ENCODE measurements at regions not wholly inside any gene's neighbourhood (a gene's known extent, or its start where the extent isn't known, plus 50 kb on each side); places are given as distances from the start of the nearest gene placed in this dataset.
"Not testable (repeated sequence)": the region's sequence is repeated elsewhere in the genome, so short reads cannot be mapped to it uniquely, and the experiment has no call there.

- DNase-seq (ENCODE audit: low spot score): no peak
Measured at GRCh38 chr9:16278326-16278999, 592.0 kb downstream of the BNC2 start.

GRCh38 chr9:16281707-16282106 lies 588.8 kb downstream of the BNC2 start:
- DNase-seq (ENCODE audit: low spot score): no peak

DNA sequence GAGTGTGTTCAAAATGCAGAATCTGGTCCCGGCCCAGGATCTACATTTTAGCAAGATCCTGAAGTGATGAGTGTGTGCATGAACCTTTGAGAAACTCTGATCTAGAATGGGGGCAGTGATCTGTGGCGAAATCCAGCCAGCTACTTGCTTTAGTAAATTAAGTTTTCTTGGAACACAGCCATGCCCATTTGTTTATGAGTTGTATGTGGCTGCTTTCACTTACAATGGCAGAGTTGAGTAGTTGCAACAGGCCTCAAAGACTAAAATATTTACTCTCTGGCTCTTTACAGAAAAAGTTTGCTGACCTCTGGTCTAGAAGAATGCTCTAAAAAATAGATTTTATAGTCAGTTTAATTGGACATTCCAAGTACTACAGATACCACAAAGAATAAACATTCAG lies 588.3 kb downstream of the BNC2 start:
- no peak for DNase-seq (ENCODE audit: low spot score)

- no peak for DNase-seq (ENCODE audit: low spot score)
Measured at GRCh38 chr9:16282718-16283117, 587.8 kb downstream of the BNC2 start.

DNA sequence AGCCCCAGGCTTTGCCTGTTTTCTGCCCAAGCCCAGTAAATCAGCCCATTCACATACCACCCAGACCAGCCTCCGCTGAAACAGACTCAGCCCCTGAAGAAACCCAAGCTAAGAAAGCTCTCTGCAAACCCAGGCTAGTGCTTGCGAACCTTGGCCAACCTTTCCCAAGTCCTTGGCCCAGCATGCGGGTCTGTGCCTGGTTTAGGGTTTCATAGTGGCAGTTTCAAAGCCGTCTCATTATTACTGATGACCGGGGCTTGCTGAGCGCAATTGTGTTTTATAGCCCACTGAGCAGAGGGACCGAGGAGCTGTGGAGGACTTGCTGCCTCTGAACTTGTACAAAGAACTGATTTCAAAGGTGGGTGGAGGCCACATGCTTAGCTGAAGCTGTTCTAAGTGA lies 584.3 kb downstream of the BNC2 start:
- DNase-seq (ENCODE audit: low spot score): no peak

DNA sequence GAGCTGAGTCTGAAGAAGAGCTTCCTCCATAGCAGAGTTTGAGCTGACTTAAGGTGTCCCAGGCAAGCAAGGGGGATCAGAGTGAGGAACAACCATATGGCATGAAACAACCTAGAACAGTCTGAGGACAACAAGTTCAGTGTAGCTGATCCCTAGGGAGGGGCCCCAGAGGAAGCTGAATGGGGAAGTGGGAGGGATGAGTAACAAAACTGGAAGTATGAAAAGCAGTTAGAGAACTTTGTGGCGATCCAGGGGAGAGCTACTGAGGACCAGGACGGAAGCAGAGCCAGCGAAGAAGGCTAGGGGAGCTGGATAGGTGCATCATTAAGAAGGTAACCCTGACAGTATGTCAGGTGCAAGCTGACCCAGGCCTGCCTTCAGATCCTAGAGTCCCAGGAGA lies 580.8 kb downstream of the BNC2 start:
- DNase-seq (ENCODE audit: low spot score): no peak

GRCh38 chr9:16290169-16290568 lies 580.3 kb downstream of the BNC2 start:
- DNase-seq (ENCODE audit: low spot score): no peak

DNA sequence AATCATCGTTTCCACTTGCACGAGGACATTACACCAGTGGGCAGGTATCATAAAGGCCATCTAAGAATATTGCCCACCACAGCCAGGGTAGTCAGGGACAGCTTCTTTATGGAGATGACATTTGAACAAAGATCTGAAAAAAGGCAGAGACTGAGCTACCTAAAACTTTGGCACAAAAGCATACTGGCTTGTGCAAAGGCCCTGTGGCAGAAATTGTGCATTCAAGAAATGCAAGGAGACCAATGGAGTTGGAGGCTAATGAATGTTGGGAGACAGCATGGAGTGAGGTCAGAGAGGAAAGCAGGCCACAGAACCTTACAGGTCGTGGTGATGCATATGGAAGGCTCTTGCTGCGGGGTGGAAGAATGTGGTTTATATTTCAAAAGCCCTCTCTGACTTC lies 578.5 kb downstream of the BNC2 start:
- DNase-seq (ENCODE audit: low spot score): no peak

DNA sequence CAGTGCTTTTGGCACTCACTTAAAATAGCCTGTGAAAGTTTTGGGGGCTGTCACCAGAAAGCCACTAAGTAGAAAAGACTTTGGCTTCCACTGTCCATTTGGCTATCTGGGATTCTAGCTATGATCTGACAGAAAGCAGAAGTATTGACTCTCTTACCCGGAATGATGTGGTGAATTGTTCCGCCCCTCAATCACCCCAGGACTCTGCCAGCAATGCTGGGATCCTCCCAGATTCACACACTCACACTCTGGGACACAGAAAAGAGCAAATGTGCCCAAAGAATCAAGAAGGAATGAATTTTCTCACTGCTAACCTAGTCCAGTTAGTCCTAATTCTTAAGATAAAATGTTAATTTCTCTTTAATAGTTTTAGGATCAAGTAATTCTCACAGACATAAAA lies 576.9 kb downstream of the BNC2 start:
- no peak for DNase-seq (ENCODE audit: low spot score)

DNA sequence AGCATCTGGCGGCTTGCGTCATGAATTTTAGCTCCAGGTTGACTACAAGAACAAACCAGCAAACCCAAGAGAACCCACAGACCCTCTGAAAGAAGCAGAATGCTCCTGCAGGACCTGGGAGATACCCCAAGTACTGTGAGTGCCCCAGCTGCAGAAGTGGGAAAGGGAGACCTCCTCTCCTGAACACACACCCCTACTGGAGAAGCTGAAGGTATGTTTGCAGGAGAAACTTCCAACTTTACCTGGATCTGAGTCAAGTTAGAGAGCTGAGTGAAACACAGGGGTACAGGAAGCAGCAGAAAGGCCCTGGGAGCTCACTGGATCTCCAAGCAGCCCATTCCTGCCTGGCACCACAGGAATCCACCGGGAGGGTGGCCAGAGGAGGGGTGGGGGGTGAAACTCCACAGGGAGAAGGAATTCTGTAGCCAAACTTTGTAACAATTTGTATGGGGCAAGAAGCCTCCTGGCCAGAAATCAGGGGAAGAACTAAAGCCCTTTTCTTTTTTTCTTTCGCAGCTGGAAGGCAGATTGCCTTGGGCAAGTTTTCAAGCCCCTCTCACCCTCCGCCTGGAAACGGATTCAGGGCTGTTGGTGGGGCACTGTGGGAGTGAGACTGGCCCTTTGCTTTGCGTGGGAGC lies 576.2 kb downstream of the BNC2 start:
- DNase-seq (ENCODE audit: low spot score): no peak

- not testable (repeated sequence) for DNase-seq (ENCODE audit: low spot score)
Measured at GRCh38 chr9:16294940-16295339, 575.5 kb downstream of the BNC2 start.

- not testable (repeated sequence) for DNase-seq (ENCODE audit: low spot score)
Measured at GRCh38 chr9:16299368-16299767, 571.1 kb downstream of the BNC2 start.

DNA sequence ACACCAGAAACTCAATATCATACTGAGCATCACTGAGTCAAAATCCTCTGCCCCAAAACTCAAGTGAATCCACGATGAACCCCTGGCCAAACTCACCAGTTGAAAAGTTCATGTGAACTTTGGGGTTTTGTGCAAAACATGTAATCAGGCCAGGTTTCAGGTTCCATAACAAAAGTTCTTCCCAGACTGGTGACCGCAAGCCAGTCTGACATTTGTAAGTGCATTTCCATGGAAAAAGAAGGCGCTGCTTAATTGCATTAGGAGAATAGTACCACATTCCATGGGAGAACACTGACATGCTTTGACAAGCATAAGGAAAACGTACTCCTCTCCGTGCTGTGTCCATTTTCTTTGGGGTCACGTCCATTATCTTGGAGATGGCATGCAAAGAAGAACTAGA lies 567.0 kb downstream of the BNC2 start:
- DNase-seq (ENCODE audit: low spot score): no peak

GRCh38 chr9:16304301-16304700 lies 566.2 kb downstream of the BNC2 start:
- no peak for DNase-seq (ENCODE audit: low spot score)

DNA sequence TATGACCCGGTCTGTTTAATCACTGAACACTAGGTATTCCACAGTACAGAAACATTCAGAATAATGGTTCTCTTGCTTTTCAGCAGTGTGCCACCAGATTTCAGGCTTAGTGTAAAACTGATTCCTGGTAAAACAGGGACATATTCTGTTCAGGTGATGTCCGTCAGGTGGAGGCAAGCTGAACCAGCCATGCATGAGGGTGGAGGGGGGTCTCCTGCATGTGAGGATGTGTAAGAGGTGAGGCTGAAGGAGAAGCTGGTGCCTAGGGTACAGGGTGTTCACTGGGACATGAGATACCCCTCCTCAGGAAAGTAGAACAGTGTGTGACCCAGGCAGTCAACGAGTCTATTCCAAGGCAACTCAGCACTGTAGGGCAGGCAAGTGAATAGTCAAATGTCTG lies 563.9 kb downstream of the BNC2 start:
- no peak for DNase-seq (ENCODE audit: low spot score)

DNA sequence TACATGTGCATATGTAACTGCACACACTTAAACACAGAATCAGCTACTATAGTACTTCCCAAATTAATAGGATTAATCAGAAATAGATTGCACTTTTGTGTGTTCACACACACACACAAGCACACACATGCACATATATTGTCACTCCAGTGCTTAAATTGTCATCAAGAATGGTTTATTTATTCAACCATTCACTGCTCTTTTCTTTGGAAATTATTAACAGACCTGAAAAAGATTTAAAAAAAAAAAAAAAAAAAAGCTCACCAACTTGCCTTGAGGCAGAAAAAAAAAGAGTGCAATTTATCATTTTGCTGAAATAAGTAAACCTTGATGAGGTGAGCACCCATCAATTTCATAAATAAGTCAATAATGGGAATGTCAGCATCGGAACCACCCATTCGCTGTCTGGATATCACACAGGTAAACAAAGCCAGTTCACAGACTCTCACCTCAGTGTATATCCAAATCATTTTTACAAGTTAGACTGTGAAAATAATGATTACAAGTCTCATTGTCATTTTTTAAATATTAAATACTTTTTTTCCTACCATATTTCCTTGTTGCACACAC lies 562.8 kb downstream of the BNC2 start:
- DNase-seq (ENCODE audit: low spot score): no peak

DNA sequence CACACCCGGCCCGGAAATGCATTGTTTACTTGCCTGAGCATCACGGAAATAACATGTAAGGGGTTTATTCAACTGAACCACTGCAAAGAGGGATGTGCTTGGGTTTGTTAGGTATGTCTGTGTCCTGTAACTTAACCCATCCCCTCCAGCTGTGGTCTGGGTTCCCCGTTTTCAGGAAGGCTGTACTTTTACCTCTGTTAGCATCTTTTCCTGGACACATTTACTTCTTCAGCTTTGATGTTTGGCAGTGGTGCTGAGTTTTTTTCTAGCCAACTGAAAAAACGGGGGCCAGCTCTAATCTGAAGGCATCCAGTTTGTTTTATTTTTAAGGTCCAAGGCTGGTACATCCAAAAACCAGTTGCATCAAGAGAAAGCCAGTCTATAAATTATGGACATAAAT lies 561.8 kb downstream of the BNC2 start:
- DNase-seq (ENCODE audit: low spot score): no peak

GRCh38 chr9:16309082-16309468 lies 561.4 kb downstream of the BNC2 start:
- no peak for DNase-seq (ENCODE audit: low spot score)

GRCh38 chr9:16309469-16310271 lies 560.8 kb downstream of the BNC2 start:
- no peak for DNase-seq (ENCODE audit: low spot score)

- DNase-seq (ENCODE audit: low spot score): no peak
Measured at GRCh38 chr9:16310278-16311110, 560.0 kb downstream of the BNC2 start.

DNA sequence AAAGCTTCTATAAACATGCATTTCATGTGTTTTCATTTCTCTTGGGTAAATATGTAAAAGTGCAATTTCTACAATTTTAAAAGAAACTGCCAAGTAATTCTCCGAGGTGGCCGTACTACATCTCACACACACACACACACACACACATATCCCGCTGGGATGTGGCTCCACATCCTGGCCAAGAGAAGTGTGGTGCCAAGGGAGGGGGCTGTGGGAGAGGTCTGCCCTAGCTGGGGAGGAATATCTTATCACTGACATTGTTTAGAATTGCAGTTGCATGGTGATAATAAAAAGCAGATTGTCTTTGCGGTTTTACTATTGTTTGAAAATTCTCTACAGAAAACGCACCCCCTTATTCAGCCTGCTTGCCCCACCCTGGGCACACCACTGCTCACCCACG lies 558.4 kb downstream of the BNC2 start:
- no peak for DNase-seq (ENCODE audit: low spot score)

GRCh38 chr9:16312962-16313546 lies 557.4 kb downstream of the BNC2 start:
- DNase-seq (ENCODE audit: low spot score): no peak
